Adrenal gland (tissue), 5 donors: ENCODE measurements at regions not wholly inside any gene's neighbourhood (a gene's known extent, or its start where the extent isn't known, plus 50 kb on each side); places are given as distances from the start of the nearest gene placed in this dataset.

Source experiments
- CTCF ChIP-seq, 6 experiments: fragments of 450-650 bp in 4 of 6; fragments of 200-600 bp in 2 of 6; sonication (generic) in 1 of 6; IDR thresholded peaks; 1 replicate in 5 of 6; 2 replicates in 1 of 6; pipeline versions ENCODE4 v1.5.1 to v1.8.0; 2016 to 2021; ENCODE audit warnings: antibody characterized with exemption in 6 of 6, mild to moderate bottlenecking in 2 of 6, moderate library complexity in 1 of 6
- POLR2A ChIP-seq, 2 donors: fragments of 450-650 bp; IDR thresholded peaks; one replicate each; pipeline ENCODE4 v1.6.1; 2017; ENCODE audit warnings: antibody characterized with exemption in 2 of 2, mild to moderate bottlenecking in 2 of 2, moderate library complexity in 1 of 2
- donor health status: DM: no; HTN: no; CAD: no.

- TF ChIP-seq POLR2A (IDR thresholded peaks at IDR 0.05) (no peak), CTCF (IDR thresholded peaks at IDR 0.05) (no peak)
Observed at GRCh38 chr12:75807494-75807893, 224.1 kb downstream of the PHLDA1 start.
